GM18867 (cell line): ENCODE measurements at regions not wholly inside any gene's neighbourhood (a gene's known extent, or its start where the extent isn't known, plus 50 kb on each side); places are given as distances from the start of the nearest gene placed in this dataset.

Experiments
- ATAC-seq: cut with Tn5 transposase; IDR thresholded peaks from one replicate; pipeline ENCODE4 v1.9.1; 2021; ENCODE audit warnings: mild to moderate bottlenecking, moderate library complexity; ENCODE audit not compliant: unreplicated experiment

- no peak for ATAC-seq
These were observed 289.7 kb upstream of the LDB2 start for GRCh38 chr4:17188125-17188524.

GRCh38 chr4:17187003-17187402 is 288.6 kb upstream of the LDB2 start:
- no peak for ATAC-seq

GRCh38 chr4:17182888-17183287 is 284.4 kb upstream of the LDB2 start:
- ATAC-seq: no peak

- ATAC-seq: no peak
These were observed 276.3 kb upstream of the LDB2 start for GRCh38 chr4:17174751-17175150.

GRCh38 chr4:17173300-17173699 is 274.9 kb upstream of the LDB2 start:
- ATAC-seq: no peak

- ATAC-seq: no peak
These were observed 271.7 kb upstream of the LDB2 start for GRCh38 chr4:17170131-17170530.

- ATAC-seq: no peak
These were observed 271.3 kb upstream of the LDB2 start for GRCh38 chr4:17169699-17170098.

GRCh38 chr4:17168571-17168970 is 270.1 kb upstream of the LDB2 start:
- no peak for ATAC-seq

GRCh38 chr4:17166954-17167353 is 268.5 kb upstream of the LDB2 start:
- ATAC-seq: no peak

- ATAC-seq: no peak
These were observed 266.8 kb upstream of the LDB2 start for GRCh38 chr4:17165286-17165685.

GRCh38 chr4:17164666-17165065 is 266.2 kb upstream of the LDB2 start:
- no peak for ATAC-seq

GRCh38 chr4:17163156-17163771 is 264.8 kb upstream of the LDB2 start:
- no peak for ATAC-seq

GRCh38 chr4:17157304-17157703 is 258.9 kb upstream of the LDB2 start:
- ATAC-seq: no peak

- no peak for ATAC-seq
These were observed 257.0 kb upstream of the LDB2 start for GRCh38 chr4:17155486-17155885.

- ATAC-seq: no peak
These were observed 255.1 kb upstream of the LDB2 start for GRCh38 chr4:17153572-17153971.

GRCh38 chr4:17152941-17153540 is 254.6 kb upstream of the LDB2 start:
- no peak for ATAC-seq

GRCh38 chr4:17142232-17142711 is 243.8 kb upstream of the LDB2 start:
- no peak for ATAC-seq

GRCh38 chr4:17138847-17139246 is 240.4 kb upstream of the LDB2 start:
- ATAC-seq: no peak

GRCh38 chr4:17134565-17134964 is 236.1 kb upstream of the LDB2 start:
- ATAC-seq: no peak

GRCh38 chr4:17134100-17134499 is 235.7 kb upstream of the LDB2 start:
- ATAC-seq: no peak

GRCh38 chr4:17132226-17132625 is 233.8 kb upstream of the LDB2 start:
- ATAC-seq: no peak

GRCh38 chr4:17128268-17128667 is 229.8 kb upstream of the LDB2 start:
- ATAC-seq: no peak
